Activated CD4-positive, alpha-beta T cell treated with anti-CD3 and anti-CD28 coated beads, Interleukin-2, amount 10 ng/mL, durations not matched to agents 24 days and 14 days (primary cell): ENCODE measurements at regions not wholly inside any gene's neighbourhood (a gene's known extent, or its start where the extent isn't known, plus 50 kb on each side); places are given as distances from the start of the nearest gene placed in this dataset.

Experiments
- DNase-seq: peaks from one replicate; pipeline ENCODE4 v3.0.0; 2022
- H3K27ac Mint-ChIP-seq: one replicate; pipeline ENCODE4 v1.8.0; 2022; ENCODE audit warnings: mild to moderate bottlenecking, mixed read lengths
- H3K27me3 Mint-ChIP-seq: one replicate; pipeline ENCODE4 v1.8.0; 2022; ENCODE audit warnings: mixed read lengths
- H3K36me3 Mint-ChIP-seq: one replicate; pipeline ENCODE4 v1.8.0; 2022; ENCODE audit warnings: low read depth, mild to moderate bottlenecking, mixed read lengths
- H3K4me1 Mint-ChIP-seq: one replicate; pipeline ENCODE4 v1.8.0; 2021; ENCODE audit warnings: mixed read lengths
- H3K4me3 Mint-ChIP-seq: one replicate; pipeline ENCODE4 v1.8.0; 2022; ENCODE audit warnings: mild to moderate bottlenecking, moderate library complexity, mixed read lengths
- H3K9me3 Mint-ChIP-seq: one replicate; pipeline ENCODE4 v1.8.0; 2021; ENCODE audit warnings: mixed read lengths
- intact Hi-C: fragments of 100-400 bp; cut with micrococcal nuclease; formaldehyde crosslinking; loops from one replicate; pipeline ENCODE4 v1.15.1; 2023

GRCh38 chr2:43040084-43040854 is 186.1 kb downstream of the ZFP36L2 start:
- Mint-ChIP-seq H3K9me3 (no peaks in the 10 kb centered on the region), H3K27me3 (peaks cover 2% of the 10 kb centered on the region), H3K4me1 (no peaks in the 10 kb centered on the region), H3K36me3 (no peaks in the 10 kb centered on the region), H3K4me3 (no peak overlapping the region), H3K27ac (no peak overlapping the region)
- intact Hi-C loops = no loop called here
- no peak for DNase-seq

GRCh38 chr2:43039376-43040080 is 186.9 kb downstream of the ZFP36L2 start:
- H3K4me1 Mint-ChIP-seq = no peaks in the 10 kb centered on the region
- no peaks in the 10 kb centered on the region for H3K9me3 Mint-ChIP-seq
- intact Hi-C loops = no loop called here
- H3K36me3 Mint-ChIP-seq = no peaks in the 10 kb centered on the region
- no peak overlapping the region for H3K4me3 Mint-ChIP-seq
- no peak for DNase-seq
- peaks cover 2% of the 10 kb centered on the region for H3K27me3 Mint-ChIP-seq
- no peak overlapping the region for H3K27ac Mint-ChIP-seq

GRCh38 chr2:43038696-43039094 is 187.7 kb downstream of the ZFP36L2 start:
- peaks cover 2% of the 10 kb centered on the region for H3K27me3 Mint-ChIP-seq
- intact Hi-C loops = no loop called here
- H3K27ac Mint-ChIP-seq = no peak overlapping the region
- H3K36me3 Mint-ChIP-seq = no peaks in the 10 kb centered on the region
- H3K9me3 Mint-ChIP-seq = no peaks in the 10 kb centered on the region
- no peak overlapping the region for H3K4me3 Mint-ChIP-seq
- DNase-seq = no peak
- no peaks in the 10 kb centered on the region for H3K4me1 Mint-ChIP-seq

- DNase-seq = no peak
- intact Hi-C loops = no loop called here
- no peaks in the 10 kb centered on the region for H3K4me1 Mint-ChIP-seq
- H3K27me3 Mint-ChIP-seq = peaks cover 2% of the 10 kb centered on the region
- no peaks in the 10 kb centered on the region for H3K9me3 Mint-ChIP-seq
- H3K36me3 Mint-ChIP-seq = no peaks in the 10 kb centered on the region
- H3K4me3 Mint-ChIP-seq = no peak overlapping the region
- no peak overlapping the region for H3K27ac Mint-ChIP-seq
Observed at GRCh38 chr2:43038034-43038695, 188.2 kb downstream of the ZFP36L2 start.

- Mint-ChIP-seq H3K27ac (no peak overlapping the region), H3K9me3 (no peaks in the 10 kb centered on the region), H3K36me3 (no peaks in the 10 kb centered on the region), H3K4me1 (peaks cover 3% of the 10 kb centered on the region), H3K4me3 (no peak overlapping the region), H3K27me3 (peaks cover 2% of the 10 kb centered on the region)
- intact Hi-C loops = no loop called here
- no peak for DNase-seq
Observed at GRCh38 chr2:43035922-43036321, 190.5 kb downstream of the ZFP36L2 start.

GRCh38 chr2:43034921-43035320 is 191.5 kb downstream of the ZFP36L2 start:
- Mint-ChIP-seq H3K4me3 (no peak overlapping the region), H3K36me3 (no peaks in the 10 kb centered on the region), H3K9me3 (no peaks in the 10 kb centered on the region), H3K4me1 (peaks cover 3% of the 10 kb centered on the region), H3K27ac (no peak overlapping the region), H3K27me3 (peaks cover 2% of the 10 kb centered on the region)
- no peak for DNase-seq
- intact Hi-C loops = no loop called here

- H3K9me3 Mint-ChIP-seq = no peaks in the 10 kb centered on the region
- intact Hi-C loops = no loop called here
- H3K4me1 Mint-ChIP-seq = peaks cover 3% of the 10 kb centered on the region
- no peak overlapping the region for H3K4me3 Mint-ChIP-seq
- H3K27ac Mint-ChIP-seq = no peak overlapping the region
- H3K36me3 Mint-ChIP-seq = no peaks in the 10 kb centered on the region
- H3K27me3 Mint-ChIP-seq = peaks cover 2% of the 10 kb centered on the region
- DNase-seq = no peak
Observed at GRCh38 chr2:43034242-43034619, 192.2 kb downstream of the ZFP36L2 start.

- peaks cover 3% of the 10 kb centered on the region for H3K4me1 Mint-ChIP-seq
- H3K27me3 Mint-ChIP-seq = peaks cover 2% of the 10 kb centered on the region
- H3K9me3 Mint-ChIP-seq = no peaks in the 10 kb centered on the region
- H3K36me3 Mint-ChIP-seq = no peaks in the 10 kb centered on the region
- H3K27ac Mint-ChIP-seq = no peak overlapping the region
- DNase-seq = no peak
- intact Hi-C loops = no loop called here
- H3K4me3 Mint-ChIP-seq = no peak overlapping the region
Observed at GRCh38 chr2:43033466-43034241, 192.8 kb downstream of the ZFP36L2 start.

- peaks cover 2% of the 10 kb centered on the region for H3K27me3 Mint-ChIP-seq
- intact Hi-C loops = no loop called here
- H3K4me3 Mint-ChIP-seq = no peak overlapping the region
- no peaks in the 10 kb centered on the region for H3K9me3 Mint-ChIP-seq
- no peak for DNase-seq
- H3K27ac Mint-ChIP-seq = no peak overlapping the region
- H3K36me3 Mint-ChIP-seq = no peaks in the 10 kb centered on the region
- H3K4me1 Mint-ChIP-seq = peaks cover 3% of the 10 kb centered on the region
Observed at GRCh38 chr2:43033016-43033270, 193.5 kb downstream of the ZFP36L2 start.

- H3K9me3 Mint-ChIP-seq = no peaks in the 10 kb centered on the region
- H3K4me3 Mint-ChIP-seq = no peak overlapping the region
- H3K27me3 Mint-ChIP-seq = peaks cover 2% of the 10 kb centered on the region
- no peak for DNase-seq
- peaks cover 3% of the 10 kb centered on the region for H3K4me1 Mint-ChIP-seq
- intact Hi-C loops = no loop called here
- H3K36me3 Mint-ChIP-seq = no peaks in the 10 kb centered on the region
- H3K27ac Mint-ChIP-seq = no peak overlapping the region
Observed at GRCh38 chr2:43032213-43033015, 194.0 kb downstream of the ZFP36L2 start.

- Mint-ChIP-seq H3K4me3 (no peak overlapping the region), H3K27me3 (peaks cover 2% of the 10 kb centered on the region), H3K27ac (no peak overlapping the region), H3K4me1 (peaks cover 3% of the 10 kb centered on the region), H3K36me3 (no peaks in the 10 kb centered on the region), H3K9me3 (no peaks in the 10 kb centered on the region)
- intact Hi-C loops = no loop called here
- DNase-seq = no peak
Observed at GRCh38 chr2:43031471-43032212, 194.8 kb downstream of the ZFP36L2 start.

GRCh38 chr2:43030551-43031307 is 195.7 kb downstream of the ZFP36L2 start:
- peaks cover 3% of the 10 kb centered on the region for H3K4me1 Mint-ChIP-seq
- intact Hi-C loops = no loop called here
- no peaks in the 10 kb centered on the region for H3K9me3 Mint-ChIP-seq
- no peak overlapping the region for H3K27ac Mint-ChIP-seq
- no peak overlapping the region for H3K4me3 Mint-ChIP-seq
- no peaks in the 10 kb centered on the region for H3K27me3 Mint-ChIP-seq
- no peaks in the 10 kb centered on the region for H3K36me3 Mint-ChIP-seq
- no peak for DNase-seq
